ENCODE measurements at regions not wholly inside any gene's neighbourhood (a gene's known extent, or its start where the extent isn't known, plus 50 kb on each side); places are given as distances from the start of the nearest gene placed in this dataset.

DNA sequence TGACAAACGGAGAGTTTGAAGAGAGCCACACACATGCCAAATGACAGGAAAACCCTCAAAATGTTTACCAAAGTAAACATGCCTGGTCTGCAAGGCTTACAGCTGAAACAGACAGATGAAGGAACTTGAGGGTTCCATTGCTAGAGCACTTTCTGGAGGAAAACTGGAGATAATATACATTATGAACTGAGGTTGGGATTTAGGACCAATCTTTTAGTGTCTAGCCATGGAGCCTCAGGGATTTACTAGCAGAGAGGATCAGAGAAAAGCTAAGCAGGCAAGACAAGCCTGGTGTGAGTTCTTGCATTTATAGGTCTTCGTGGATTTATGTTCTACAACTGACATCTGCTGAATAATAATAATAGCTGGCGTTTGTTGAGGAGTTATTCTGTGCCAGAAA lies 205.3 kb downstream of the AEBP2 start:
- TF ChIP-seq SREBF1 (IDR thresholded peaks at IDR 0.05; ENCODE audit: borderline replicate concordance, low read depth, low read length): no peak
- WGBS (ENCODE audit: insufficient coverage, low coverage, missing lambda C conversion rate): 4% methylated on average over 3 of the region's 3 CpGs
- no peaks in the 10 kb centered on the region; a peak in 2 of 5 replicates for H3K4me1 ChIP-seq (replicated peaks in 1 of 2; ENCODE audit: control insufficient read depth in 2 of 2, insufficient read depth in 2 of 2, low read length in 2 of 2)
- intact Hi-C loops (cut with micrococcal nuclease): no loop called here
- H3K4me2 ChIP-seq (ENCODE audit: insufficient read depth, low read length): no peak overlapping the region
- no peaks in the 10 kb centered on the region for H3K9me3 ChIP-seq (replicated peaks; ENCODE audit: control insufficient read depth, insufficient read depth, low read depth, low read length)
- H3K27me3 ChIP-seq (ENCODE audit: control insufficient read depth in 2 of 2, insufficient read depth in 2 of 2, low read length in 2 of 2): no peaks in the 10 kb centered on the region
- FAIRE-seq (no peak), DNase-seq (ENCODE audit: extremely low read depth in 1 of 4, low spot score in 3 of 4) (no peak), ATAC-seq (no peak)
- BruUV-seq (replicated peaks): no TSS peak
- ChIA-PET CTCF (ENCODE audit: low intra/inter-chr PET ratio) (no interaction called here), POLR2A (no interaction called here)
- H3K9ac ChIP-seq (ENCODE audit: insufficient read depth in 1 of 2, low read depth in 2 of 2, low read length in 2 of 2): no peak overlapping the region
- no peaks in the 10 kb centered on the region for H4K20me1 ChIP-seq (replicated peaks; ENCODE audit: control insufficient read depth, insufficient read depth, low read length)
- no peaks in the 10 kb centered on the region for H3K9me1 ChIP-seq (ENCODE audit: control insufficient read depth, insufficient read depth, low read length)
- no peaks in the 10 kb centered on the region for H3K79me2 ChIP-seq (ENCODE audit: control insufficient read depth, insufficient read depth, low read length)
- H3K27ac ChIP-seq (ENCODE audit: extremely low read depth, low read depth, low read length): no peak overlapping the region
- in situ Hi-C loops (cut with MboI): no loop called here
- H2AFZ ChIP-seq (ENCODE audit: low read depth, low read length): no peak overlapping the region
- H3K4me3 ChIP-seq: no peak overlapping the region
- no peaks in the 10 kb centered on the region for H3K36me3 ChIP-seq (ENCODE audit: control insufficient read depth, insufficient read depth, low read length)

DNA sequence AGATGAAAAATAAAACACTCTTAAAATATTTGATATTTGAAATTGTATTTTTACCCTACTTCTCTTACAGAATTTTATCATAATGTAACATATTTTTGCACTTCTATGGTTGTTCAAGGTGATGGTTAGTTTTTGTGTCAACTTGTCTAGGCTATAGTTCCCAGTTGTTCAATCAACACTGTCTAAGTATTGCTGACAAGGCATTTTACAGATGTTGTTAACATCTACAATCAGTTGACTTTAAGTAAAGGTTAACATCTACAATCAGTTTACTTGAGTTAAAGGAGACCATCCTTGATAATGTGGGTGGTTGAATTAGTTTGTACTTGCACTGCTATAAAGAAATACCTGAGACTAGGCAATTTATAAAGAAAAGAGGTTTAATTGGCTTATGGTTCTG lies 206.5 kb downstream of the AEBP2 start:
- Histone ChIP-seq H3K9me3 (replicated peaks; ENCODE audit: control insufficient read depth, insufficient read depth, low read depth, low read length) (no peaks in the 10 kb centered on the region), H3K9ac (ENCODE audit: insufficient read depth in 1 of 2, low read depth in 2 of 2, low read length in 2 of 2) (no peak overlapping the region), H3K79me2 (ENCODE audit: control insufficient read depth, insufficient read depth, low read length) (no peaks in the 10 kb centered on the region), H3K4me3 (no peak overlapping the region), H3K36me3 (ENCODE audit: control insufficient read depth, insufficient read depth, low read length) (no peaks in the 10 kb centered on the region), H3K4me2 (ENCODE audit: insufficient read depth, low read length) (no peak overlapping the region), H2AFZ (ENCODE audit: low read depth, low read length) (no peak overlapping the region), H3K27ac (ENCODE audit: extremely low read depth, low read depth, low read length) (no peak overlapping the region), H3K9me1 (ENCODE audit: control insufficient read depth, insufficient read depth, low read length) (no peaks in the 10 kb centered on the region), H4K20me1 (replicated peaks; ENCODE audit: control insufficient read depth, insufficient read depth, low read length) (no peaks in the 10 kb centered on the region), H3K4me1 (replicated peaks in 1 of 2; ENCODE audit: control insufficient read depth in 2 of 2, insufficient read depth in 2 of 2, low read length in 2 of 2) (no peaks in the 10 kb centered on the region), H3K27me3 (ENCODE audit: control insufficient read depth in 2 of 2, insufficient read depth in 2 of 2, low read length in 2 of 2) (no peaks in the 10 kb centered on the region)
- ATAC-seq: no peak
- POLR2A ChIA-PET: no interaction called here
- CTCF ChIA-PET (ENCODE audit: low intra/inter-chr PET ratio): no interaction called here
- no TSS peak for BruUV-seq (replicated peaks)
- DNase-seq (ENCODE audit: extremely low read depth in 1 of 4, low spot score in 3 of 4): no peak
- TF ChIP-seq, protein P1, sequence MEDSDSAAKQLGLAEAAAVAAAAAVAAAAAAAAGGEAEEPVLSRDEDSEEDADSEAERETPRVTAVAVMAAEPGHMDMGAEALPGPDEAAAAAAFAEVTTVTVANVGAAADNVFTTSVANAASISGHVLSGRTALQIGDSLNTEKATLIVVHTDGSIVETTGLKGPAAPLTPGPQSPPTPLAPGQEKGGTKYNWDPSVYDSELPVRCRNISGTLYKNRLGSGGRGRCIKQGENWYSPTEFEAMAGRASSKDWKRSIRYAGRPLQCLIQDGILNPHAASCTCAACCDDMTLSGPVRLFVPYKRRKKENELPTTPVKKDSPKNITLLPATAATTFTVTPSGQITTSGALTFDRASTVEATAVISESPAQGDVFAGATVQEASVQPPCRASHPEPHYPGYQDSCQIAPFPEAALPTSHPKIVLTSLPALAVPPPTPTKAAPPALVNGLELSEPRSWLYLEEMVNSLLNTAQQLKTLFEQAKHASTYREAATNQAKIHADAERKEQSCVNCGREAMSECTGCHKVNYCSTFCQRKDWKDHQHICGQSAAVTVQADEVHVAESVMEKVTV (CRISPR knock-in tag; IDR thresholded peaks at IDR 0.05): no peak
- TF ChIP-seq MAFK (IDR thresholded peaks at IDR 0.05; ENCODE audit: low read length) (peak; percentile 94), C11orf30 (IDR thresholded peaks at IDR 0.05; ENCODE audit: low read depth) (peak; percentile 77), ZNF316 (IDR thresholded peaks at IDR 0.05) (peak; percentile 88), NEUROD1 (IDR thresholded peaks at IDR 0.05; ENCODE audit: borderline replicate concordance, low read depth, low read length, partially characterized antibody) (no peak), MAFF (IDR thresholded peaks at IDR 0.05; ENCODE audit: low read length) (peak; percentile 92), MAFG (tag; conservative IDR thresholded peaks at IDR 0.05) (peak; percentile 79), ESRRA (IDR thresholded peaks at IDR 0.05; ENCODE audit: borderline replicate concordance, low read depth) (no peak)
- no peak for FAIRE-seq
- in situ Hi-C loops (cut with MboI) (no loop called here), intact Hi-C loops (cut with micrococcal nuclease) (no loop called here)

Measured in K562 (cell line).